Epithelial cell of esophagus (primary cell): ENCODE measurements at regions not wholly inside any gene's neighbourhood (a gene's known extent, or its start where the extent isn't known, plus 50 kb on each side); places are given as distances from the start of the nearest gene placed in this dataset.

Experiments
- DNase-seq: peaks from one replicate; pipeline ENCODE4 v3.0.0; 2010; ENCODE audit warnings: low read depth
- H3K4me3 ChIP-seq: 2 replicates; pipeline ENCODE4 v1.5.1; 2011; ENCODE audit warnings: mild to moderate bottlenecking, low read length, control low read depth
- TF ChIP-seq, protein P1 (sequence below): IDR thresholded peaks from 2 replicates; pipeline ENCODE4 v1.5.1; 2011; ENCODE audit warnings: low read depth, mild to moderate bottlenecking, low read length, control low read depth, inconsistent platforms; ENCODE audit not compliant: insufficient read depth; ENCODE audit errors: missing control alignments

DNA sequence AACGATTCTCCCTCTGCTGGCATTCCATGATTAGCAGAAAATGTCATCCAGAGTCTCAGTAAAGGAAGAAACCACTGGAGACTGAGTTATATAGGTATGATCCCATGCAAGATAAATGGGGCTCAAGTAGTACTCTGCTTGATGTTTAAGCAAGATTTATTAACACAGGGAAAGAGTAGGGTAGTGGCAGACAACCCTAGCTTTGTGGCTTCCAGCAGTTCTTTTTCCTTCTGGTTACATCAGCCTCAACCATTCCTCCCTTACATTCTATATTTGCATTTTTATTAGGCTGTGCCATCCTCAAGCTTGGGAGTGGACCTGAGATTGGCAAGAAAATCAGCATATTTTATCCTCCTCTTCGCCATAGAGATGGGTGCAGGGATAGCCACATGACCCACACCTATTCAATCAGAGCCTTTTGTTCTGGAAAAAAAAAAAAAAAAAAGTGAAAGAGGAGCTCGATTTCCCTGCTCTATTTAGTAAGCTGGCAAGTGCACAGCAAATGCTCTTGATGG, 402.1 kb downstream of the ZNF536 start:
- DNase-seq: no peak
- no peak overlapping the region for H3K4me3 ChIP-seq
- TF ChIP-seq, protein P1, sequence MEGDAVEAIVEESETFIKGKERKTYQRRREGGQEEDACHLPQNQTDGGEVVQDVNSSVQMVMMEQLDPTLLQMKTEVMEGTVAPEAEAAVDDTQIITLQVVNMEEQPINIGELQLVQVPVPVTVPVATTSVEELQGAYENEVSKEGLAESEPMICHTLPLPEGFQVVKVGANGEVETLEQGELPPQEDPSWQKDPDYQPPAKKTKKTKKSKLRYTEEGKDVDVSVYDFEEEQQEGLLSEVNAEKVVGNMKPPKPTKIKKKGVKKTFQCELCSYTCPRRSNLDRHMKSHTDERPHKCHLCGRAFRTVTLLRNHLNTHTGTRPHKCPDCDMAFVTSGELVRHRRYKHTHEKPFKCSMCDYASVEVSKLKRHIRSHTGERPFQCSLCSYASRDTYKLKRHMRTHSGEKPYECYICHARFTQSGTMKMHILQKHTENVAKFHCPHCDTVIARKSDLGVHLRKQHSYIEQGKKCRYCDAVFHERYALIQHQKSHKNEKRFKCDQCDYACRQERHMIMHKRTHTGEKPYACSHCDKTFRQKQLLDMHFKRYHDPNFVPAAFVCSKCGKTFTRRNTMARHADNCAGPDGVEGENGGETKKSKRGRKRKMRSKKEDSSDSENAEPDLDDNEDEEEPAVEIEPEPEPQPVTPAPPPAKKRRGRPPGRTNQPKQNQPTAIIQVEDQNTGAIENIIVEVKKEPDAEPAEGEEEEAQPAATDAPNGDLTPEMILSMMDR: no peak

DNA sequence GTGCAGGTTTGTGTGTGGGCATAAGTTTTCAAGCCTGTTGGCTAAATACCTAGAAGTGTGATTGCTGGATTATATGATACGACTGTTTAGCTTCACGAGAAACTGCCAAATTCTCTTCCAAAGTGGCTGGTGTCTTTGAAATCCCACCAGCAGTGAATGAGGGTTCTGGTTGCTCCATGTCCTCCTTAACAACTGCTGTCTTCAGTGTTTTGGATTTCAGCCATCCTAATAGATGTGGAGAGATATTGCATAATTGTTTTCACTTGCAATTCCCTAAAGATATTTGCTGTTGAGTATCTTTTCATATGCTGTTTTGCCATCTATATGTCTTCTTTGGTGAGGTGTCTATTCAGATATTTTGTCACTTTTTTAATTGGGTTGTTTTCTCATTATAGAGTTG, 390.5 kb downstream of the ZNF536 start:
- DNase-seq: no peak

DNA sequence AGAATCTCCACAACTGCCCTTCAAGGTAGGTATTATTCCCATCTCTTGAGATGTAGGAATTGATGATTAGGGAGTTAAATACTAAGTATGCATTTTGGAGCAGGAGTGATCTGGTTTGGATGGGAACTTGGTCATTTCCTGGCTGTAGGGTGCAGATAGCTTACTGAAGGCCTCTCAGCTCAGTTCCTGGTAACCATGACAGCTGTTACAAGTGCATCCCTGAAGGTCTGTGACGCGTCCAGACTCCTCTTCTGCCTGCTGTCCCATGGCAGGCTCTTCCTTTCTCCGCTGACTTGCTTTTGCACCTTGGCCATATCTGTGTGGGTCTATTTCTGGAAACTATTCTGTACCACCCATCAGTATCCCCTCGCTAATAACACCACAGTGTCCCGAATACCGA, 387.8 kb downstream of the ZNF536 start:
- H3K4me3 ChIP-seq: no peak overlapping the region
- TF ChIP-seq, protein P1: no peak
- no peak for DNase-seq

More for the DNA sequence above, 390.5 kb downstream of the ZNF536 start:
- TF ChIP-seq, protein P1: no peak
- H3K4me3 ChIP-seq: no peak overlapping the region

DNA sequence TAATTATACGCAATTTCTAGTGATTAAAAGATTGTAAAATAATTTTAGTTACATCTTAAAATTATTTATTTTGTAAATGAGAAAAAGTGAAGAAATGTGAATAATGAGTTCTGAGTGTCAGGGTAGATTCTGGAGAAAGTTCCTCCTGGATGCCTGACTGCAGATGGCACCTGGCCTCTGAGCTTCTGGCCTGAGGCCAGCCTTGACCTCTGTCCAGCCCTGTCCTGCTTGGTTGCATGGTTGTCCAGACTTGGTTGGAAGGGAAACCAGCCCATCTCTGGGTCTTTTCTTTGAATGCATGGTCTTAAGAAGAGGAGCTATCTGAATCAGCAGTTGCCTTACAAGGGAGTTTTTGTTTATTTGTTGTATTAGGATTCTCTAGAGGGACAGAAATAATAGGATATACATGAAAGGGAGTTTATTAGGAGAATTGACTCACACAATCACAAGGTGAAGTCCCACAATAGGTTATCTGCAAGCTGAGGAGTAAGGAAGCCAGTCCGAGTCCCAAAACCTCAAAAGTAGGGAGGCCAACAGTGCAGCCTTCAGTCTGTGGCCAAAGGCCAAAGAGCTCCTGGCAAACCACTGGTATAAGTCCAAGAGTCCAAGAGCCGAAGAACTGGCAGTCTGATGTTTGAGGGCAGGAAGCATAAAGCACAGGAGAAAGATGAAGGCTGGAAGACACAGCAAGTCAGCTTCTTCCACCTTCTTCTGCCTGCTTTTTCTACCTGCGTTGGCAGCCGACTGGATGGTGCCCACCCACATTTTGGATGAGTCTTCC, 385.8 kb downstream of the ZNF536 start:
- no peak overlapping the region for H3K4me3 ChIP-seq
- TF ChIP-seq, protein P1: no peak
- no peak for DNase-seq

DNA sequence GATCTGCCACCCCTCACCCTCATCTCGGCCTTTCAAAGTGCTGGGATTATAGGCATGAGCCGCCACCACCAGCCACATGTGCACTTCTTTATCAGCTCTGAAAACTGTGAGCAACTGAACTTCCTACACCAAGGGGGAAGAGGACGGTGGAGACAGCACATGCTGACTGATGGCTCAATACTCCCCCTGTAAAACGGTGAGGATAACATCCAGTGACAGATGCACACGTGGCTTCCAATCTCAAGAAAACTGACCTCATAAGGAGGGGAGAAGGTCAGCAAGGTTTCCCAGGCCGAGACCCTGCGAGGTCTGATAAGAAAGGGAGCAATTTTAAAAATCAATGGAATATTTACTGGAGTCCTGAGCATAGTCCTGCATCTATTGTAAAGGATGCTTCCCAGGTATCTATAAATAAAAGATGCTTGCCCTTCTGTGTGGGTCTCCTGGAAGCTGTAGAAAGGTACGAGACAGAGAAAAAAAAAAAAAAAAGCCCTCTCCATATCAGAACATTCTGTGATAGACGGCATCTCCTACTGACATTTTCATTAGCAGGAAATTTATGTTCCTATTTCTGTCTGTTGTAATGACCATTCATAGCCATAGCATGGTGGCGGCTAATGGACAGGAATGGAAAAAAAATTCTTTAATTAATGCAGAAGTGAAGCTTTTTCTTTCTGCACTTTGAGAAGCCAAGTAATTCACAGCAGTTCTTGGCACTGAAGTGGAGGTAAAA, 385.1 kb downstream of the ZNF536 start:
- no peak overlapping the region for H3K4me3 ChIP-seq
- no peak for DNase-seq
- TF ChIP-seq, protein P1: no peak

DNA sequence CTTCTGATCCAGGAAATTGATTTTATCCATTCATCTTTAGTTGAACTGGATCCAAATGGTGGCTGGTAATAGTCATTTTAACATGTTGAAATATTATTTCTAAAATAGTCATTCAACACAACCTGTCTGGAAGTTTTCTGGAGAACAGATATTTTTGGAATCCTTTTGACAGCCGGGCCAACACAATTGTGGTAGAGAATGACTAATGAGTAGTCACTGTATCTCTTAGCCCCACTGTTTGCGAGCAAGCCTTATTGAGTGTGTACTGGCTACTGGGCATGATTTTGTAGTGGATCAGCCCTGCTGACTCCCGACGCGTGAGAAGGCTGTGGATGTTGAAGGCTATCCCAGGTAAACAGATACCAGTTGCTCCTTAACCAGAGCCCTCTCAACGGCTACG, 383.4 kb downstream of the ZNF536 start:
- no peak overlapping the region for H3K4me3 ChIP-seq
- DNase-seq: no peak
- TF ChIP-seq, protein P1: no peak
